Stomach smooth muscle (tissue), 2 donors: ENCODE measurements at regions not wholly inside any gene's neighbourhood (a gene's known extent, or its start where the extent isn't known, plus 50 kb on each side); places are given as distances from the start of the nearest gene placed in this dataset.

Experiments used
- H3K27ac ChIP-seq: one replicate; pipeline ENCODE4 v1.7.0; 2013; ENCODE audit warnings: mild to moderate bottlenecking, low read length, inconsistent platforms
- H3K27me3 ChIP-seq, 2 donors: one replicate each; pipeline ENCODE4 v1.7.0; 2013; ENCODE audit warnings: low read length in 2 of 2; ENCODE audit not compliant: insufficient read depth in 2 of 2, control insufficient read depth in 1 of 2
- H3K36me3 ChIP-seq, 2 donors: one replicate each; pipeline ENCODE4 v1.7.0; 2013; ENCODE audit warnings: low read length in 2 of 2; ENCODE audit not compliant: control insufficient read depth in 2 of 2, insufficient read depth in 2 of 2
- H3K4me1 ChIP-seq: one replicate; pipeline ENCODE4 v1.7.0; 2013; ENCODE audit warnings: low read length; ENCODE audit not compliant: control insufficient read depth, insufficient read depth
- H3K4me3 ChIP-seq, 2 donors: one replicate each; pipeline ENCODE4 v1.7.0; 2013; ENCODE audit warnings: low read length in 2 of 2
- H3K9ac ChIP-seq, 2 donors: one replicate each; pipeline ENCODE4 v1.7.0; 2013; ENCODE audit warnings: low read length in 2 of 2, mild to moderate bottlenecking in 1 of 2
- H3K9me3 ChIP-seq, 2 donors: one replicate each; pipeline ENCODE4 v1.7.0; 2013; ENCODE audit warnings: low read length in 2 of 2; ENCODE audit not compliant: control insufficient read depth in 2 of 2
- donor health status: healthy.
- donor health status: Pancreatic carcinoma.

DNA sequence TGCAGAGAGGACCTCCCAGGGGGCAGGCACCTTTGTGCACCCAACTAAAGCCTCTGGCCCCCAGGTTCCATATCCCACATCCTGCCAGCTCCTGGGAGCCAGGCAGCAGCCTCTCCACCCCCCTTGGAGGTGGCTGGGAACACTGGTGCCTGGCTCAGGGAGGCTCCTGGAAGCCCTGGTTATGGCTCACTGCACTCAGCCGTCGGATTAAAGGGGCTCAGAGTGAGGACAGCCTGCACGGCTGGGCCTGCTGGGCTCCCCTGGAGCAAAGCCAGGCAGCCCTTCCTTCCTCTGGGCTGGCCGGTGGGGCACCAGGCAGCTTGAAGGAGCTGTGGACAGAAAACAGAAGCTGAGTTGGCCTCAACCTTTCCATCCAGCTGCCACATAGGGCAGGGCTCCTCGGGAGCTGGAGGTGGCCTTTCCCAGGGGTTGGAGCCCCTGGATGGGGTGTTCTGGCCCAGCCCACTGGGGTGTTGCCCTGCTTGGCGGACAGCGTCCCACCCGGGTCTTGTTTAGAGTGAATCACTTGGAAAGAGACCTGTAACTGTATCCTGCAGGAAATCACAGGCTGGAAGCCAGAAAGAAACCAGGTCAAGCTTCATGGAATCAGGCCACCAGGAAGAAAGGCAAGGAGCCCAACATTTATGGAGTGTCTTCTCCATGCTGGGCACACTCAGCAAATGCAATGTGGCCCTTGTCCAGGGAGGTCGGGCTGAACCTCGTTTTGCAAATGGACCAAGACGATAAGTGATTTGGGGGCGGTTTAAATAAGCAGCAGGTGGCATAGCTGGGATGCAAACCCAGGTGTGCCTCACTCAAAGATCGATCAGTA, 253.3 kb downstream of the SOX9 start:
- Histone ChIP-seq H3K9me3 (no peaks in the 10 kb centered on the region), H3K27ac (no peak overlapping the region), H3K36me3 (no peaks in the 10 kb centered on the region), H3K4me3 (no peak overlapping the region), H3K9ac (no peak overlapping the region), H3K27me3 (peaks cover 0 to 2% of the 10 kb centered on the region in 2 donors), H3K4me1 (no peaks in the 10 kb centered on the region)

DNA sequence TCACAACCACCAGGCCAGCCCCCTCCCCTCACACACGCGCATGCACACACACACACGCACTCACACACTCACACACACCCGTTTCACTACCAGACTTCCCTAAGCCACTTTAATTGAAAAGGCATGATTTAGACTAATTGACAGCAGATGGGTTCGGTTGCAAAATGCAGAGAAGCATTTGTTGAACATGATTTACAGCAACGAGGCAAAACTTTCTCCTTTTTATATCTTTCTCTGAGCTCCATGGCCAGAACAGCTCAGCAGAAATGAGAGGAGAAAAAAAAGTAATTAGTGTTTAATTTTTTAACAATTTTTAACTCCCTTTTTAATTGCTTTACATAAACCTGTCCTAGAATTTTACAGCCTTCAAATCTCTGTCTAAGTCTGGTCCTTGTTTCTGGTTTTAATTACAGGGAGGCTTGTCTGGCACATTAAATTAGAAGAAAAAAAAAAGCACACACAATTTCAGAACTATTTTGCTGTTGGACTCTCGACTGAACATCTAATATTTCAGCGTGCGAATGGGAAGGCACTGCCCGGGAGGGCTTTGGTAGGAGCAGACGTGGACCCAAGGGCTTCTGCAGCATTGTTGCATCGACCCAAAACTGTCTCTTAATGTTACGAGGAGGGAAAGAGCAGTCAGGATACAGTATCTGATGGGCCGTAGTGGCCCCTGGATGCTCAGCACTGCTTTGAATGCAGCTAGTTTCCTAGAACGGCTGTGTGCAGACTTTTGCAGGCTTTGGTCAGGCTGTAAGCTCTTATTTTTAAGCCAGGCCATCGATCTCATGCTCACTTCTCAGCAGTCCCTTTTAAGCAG, 255.9 kb downstream of the SOX9 start:
- Histone ChIP-seq H3K36me3 (no peaks in the 10 kb centered on the region), H3K27me3 (peaks cover 0 to 2% of the 10 kb centered on the region in 2 donors), H3K27ac (no peak overlapping the region), H3K4me1 (no peaks in the 10 kb centered on the region), H3K9me3 (no peaks in the 10 kb centered on the region), H3K4me3 (no peak overlapping the region), H3K9ac (no peak overlapping the region)

DNA sequence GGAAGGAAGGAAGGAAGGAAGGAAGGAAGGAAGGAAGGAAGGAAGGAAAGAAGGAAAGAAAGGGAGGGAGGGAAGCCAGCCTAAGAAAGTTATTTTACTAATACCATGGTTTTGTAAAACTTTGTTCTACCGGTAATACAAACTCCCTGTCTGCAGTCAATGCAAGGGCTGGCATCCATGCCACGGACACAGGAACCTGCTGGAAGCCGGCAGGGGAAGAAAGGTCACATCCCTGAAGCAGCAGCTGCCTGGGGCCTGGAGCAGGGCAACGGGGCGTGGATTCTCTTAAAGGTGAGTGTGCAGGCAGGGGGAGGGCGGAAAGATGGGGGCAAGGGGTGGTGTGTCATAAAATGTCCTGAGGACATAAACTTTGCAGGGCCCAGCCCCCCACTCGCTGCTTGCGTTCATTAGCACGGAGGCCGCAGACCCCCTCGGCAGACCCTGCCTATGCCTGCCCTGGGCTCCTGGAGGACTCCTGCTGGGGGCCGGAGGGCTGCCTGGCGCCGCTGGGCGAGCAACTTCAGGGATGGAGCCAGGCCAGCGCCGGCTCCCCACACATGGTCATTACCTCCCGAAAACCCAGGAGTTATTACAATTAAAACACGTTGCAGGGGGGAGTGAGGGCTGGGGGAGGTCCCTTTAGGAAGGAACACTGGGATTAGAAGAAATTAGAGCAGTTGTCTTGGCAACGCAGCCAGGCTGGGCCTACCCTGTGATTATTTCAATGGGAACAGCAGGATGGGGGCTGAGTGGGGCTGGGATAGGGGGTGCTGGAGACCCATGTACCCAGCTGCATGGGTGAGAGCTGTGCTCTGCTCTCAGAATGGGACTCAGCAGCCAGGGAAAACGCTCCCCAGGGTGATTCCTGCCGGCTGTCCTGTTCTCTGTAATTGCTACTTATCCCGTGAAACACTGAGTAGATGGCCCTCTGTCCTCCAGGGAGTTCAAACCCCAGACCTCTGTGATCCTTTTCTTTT, 257.9 kb downstream of the SOX9 start:
- H3K27ac ChIP-seq, result no peak overlapping the region
- peaks cover 0 to 2% of the 10 kb centered on the region in 2 donors for H3K27me3 ChIP-seq
- no peaks in the 10 kb centered on the region for H3K4me1 ChIP-seq
- no peak overlapping the region for H3K4me3 ChIP-seq
- no peaks in the 10 kb centered on the region for H3K36me3 ChIP-seq
- no peaks in the 10 kb centered on the region for H3K9me3 ChIP-seq
- H3K9ac ChIP-seq, result no peak overlapping the region

DNA sequence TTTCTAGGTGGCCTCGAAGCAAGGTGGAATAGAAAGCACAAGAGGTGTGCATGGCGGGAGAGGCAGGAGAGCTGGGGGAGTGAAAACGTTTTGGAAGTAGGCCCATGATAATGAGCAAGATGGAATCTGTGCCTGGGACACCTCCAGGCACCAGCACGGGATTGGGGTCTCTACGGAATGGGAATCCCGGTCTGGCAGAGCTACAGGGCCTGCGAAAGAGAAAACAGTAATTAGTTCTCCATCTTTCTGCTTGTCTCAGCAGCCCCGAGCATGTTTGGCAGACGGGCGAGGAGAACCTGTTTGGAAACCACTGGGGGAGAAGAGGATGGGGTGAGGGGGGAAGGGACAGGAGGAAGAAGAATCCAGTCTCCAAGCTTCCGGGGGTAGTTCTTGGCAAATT, 258.7 kb downstream of the SOX9 start:
- H3K27ac ChIP-seq, result no peak overlapping the region
- H3K4me3 ChIP-seq, result no peak overlapping the region
- peaks cover 0 to 2% of the 10 kb centered on the region in 2 donors for H3K27me3 ChIP-seq
- no peaks in the 10 kb centered on the region for H3K9me3 ChIP-seq
- no peaks in the 10 kb centered on the region for H3K36me3 ChIP-seq
- no peaks in the 10 kb centered on the region for H3K4me1 ChIP-seq
- no peak overlapping the region for H3K9ac ChIP-seq

DNA sequence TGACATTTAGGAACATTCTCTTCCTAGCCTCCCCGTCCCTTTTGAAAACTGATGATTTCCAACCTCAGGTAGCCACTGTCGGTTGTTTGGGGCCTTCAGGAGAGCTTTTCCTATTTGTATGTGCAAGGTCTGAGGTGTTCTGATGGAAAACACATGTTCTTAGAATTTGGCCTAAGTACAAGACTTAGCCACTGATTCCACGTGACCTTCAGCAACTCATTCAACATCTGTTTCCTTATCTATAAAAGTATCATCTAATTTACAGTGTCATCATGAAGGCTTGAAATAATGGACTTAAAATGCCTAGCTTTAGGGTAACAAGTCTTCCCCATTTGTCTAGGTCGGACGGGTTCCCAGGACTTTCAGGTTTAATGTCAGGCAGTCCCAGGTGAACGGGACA, 259.3 kb downstream of the SOX9 start:
- Histone ChIP-seq H3K36me3 (no peaks in the 10 kb centered on the region), H3K4me3 (no peak overlapping the region), H3K27ac (no peak overlapping the region), H3K9ac (no peak overlapping the region), H3K27me3 (peaks cover 0 to 2% of the 10 kb centered on the region in 2 donors), H3K9me3 (no peaks in the 10 kb centered on the region), H3K4me1 (no peaks in the 10 kb centered on the region)

DNA sequence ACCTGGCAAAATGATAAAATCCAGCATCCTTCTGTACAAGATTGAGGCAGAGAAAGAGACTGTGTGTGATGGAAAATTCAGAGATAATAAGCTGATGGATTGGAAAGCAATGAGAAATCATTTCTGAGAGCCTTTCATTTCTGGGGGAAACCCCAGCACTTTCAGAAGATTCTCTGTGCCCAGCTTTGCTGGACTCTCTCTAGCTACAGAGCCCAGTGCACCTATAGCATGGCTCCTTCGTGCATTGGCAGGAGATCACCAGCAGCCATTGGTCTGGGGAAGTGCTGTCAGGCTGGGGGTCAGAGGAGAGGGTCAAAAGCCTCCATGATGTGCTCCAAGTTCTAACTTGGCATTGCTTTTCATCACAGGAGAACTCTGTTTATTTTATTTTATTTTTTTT, 259.9 kb downstream of the SOX9 start:
- Histone ChIP-seq H3K36me3 (no peaks in the 10 kb centered on the region), H3K4me1 (no peaks in the 10 kb centered on the region), H3K27ac (no peak overlapping the region), H3K9ac (no peak overlapping the region), H3K9me3 (no peaks in the 10 kb centered on the region), H3K4me3 (no peak overlapping the region), H3K27me3 (no peaks in the 10 kb centered on the region)

DNA sequence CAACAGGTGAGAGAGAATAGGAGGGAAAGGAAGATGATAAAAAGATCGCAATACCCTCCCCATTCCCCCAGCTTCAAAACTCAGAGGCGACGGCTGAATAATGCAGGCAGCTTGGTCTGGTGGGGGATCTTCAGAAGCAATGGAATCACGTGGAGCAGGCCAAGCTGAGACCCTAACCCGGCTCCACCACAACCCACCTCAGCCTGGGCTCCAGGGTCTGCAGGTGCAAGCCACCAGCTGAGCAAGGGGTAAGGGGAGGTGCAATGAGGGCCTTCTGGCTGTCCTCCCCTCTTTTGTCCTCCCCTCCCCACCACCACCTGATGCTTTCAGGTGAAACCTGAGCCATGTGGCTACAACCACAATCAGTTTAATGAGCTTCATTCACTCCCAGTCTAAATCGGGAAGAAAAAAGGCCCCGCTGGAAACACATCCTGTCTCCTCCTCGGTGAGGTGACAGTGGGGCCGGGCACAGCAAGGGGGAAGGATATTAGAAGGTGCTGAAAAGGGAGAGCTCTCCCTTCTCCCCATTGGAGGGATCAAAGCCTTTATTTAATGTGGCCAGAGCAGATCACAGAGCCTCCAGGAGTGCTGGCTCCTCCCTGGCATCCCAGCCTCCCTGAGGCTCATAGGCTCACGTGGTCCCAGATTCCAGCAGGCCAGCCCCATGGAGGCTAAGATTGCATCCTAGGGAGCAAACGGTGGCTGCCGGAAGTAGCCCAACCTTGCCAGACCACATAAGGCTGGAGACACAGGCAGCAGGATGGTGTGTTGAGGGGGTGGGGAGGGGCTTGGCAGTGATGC, 261.0 kb downstream of the SOX9 start:
- Histone ChIP-seq H3K9ac (no peak overlapping the region), H3K9me3 (no peaks in the 10 kb centered on the region), H3K27ac (no peak overlapping the region), H3K4me3 (no peak overlapping the region), H3K36me3 (no peaks in the 10 kb centered on the region), H3K27me3 (no peaks in the 10 kb centered on the region), H3K4me1 (no peaks in the 10 kb centered on the region)

DNA sequence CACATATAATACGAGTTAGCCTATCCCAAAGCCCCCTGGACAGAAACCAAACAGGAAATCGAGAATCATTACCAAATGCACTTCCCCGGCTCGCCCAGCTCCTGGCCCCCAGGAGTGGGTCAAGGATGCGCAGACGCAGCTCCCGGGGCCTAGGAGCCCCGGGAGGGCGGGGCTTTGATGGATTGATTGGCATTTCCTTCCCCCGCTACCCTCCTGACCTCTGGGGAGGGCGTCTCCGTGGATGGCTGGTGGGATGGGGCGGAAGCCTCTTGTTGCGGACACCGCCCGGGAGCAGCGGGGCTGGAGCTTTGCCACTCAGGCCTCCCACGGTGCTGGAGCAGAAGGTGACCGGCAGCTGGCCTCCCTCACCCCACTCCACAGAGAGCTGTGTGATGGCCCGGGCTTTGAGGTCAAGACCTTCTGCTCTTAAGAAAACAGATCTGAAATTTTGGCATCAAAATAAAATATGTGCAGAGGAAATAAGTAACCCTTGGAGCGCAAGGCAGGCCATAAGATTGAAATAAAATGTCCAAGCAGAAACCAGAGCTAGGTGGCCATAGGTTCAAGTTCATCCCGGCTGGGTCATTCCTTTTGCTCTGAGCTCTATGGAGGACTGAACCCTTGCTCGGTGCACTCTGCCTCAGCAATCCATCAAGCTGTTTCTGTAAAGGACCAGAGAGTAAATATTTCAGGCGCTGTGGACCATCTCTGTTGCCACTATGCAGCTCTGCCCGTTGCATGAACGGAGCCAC, 262.3 kb downstream of the SOX9 start:
- H3K27ac ChIP-seq, result no peak overlapping the region
- no peaks in the 10 kb centered on the region for H3K27me3 ChIP-seq
- no peaks in the 10 kb centered on the region for H3K9me3 ChIP-seq
- H3K36me3 ChIP-seq, result no peaks in the 10 kb centered on the region
- H3K4me3 ChIP-seq, result no peak overlapping the region
- H3K9ac ChIP-seq, result no peak overlapping the region
- H3K4me1 ChIP-seq, result no peaks in the 10 kb centered on the region

DNA sequence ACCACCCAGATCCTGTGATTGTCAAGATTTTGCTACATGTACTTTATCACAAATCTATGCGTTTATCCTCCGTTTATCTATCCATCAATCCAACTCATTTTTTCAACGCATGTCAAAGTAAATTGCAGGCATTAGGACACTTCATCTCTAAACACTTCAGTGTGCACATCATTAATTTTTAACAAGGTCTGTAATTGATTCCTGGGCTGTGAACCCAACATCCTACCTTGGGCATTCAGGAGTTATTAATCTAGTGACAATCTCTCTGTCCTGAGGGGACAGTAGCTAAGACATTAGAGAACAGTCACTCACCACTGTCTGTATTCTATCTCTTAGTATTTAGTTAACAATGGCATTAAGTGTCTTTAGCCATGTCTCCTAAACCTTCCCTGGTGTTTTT, 264.7 kb downstream of the SOX9 start:
- no peak overlapping the region for H3K4me3 ChIP-seq
- no peaks in the 10 kb centered on the region for H3K27me3 ChIP-seq
- no peaks in the 10 kb centered on the region for H3K4me1 ChIP-seq
- no peak overlapping the region for H3K9ac ChIP-seq
- H3K36me3 ChIP-seq, result no peaks in the 10 kb centered on the region
- H3K27ac ChIP-seq, result no peak overlapping the region
- no peaks in the 10 kb centered on the region for H3K9me3 ChIP-seq
